MG63 (cell line): ENCODE measurements at regions not wholly inside any gene's neighbourhood (a gene's known extent, or its start where the extent isn't known, plus 50 kb on each side); places are given as distances from the start of the nearest gene placed in this dataset.
"Not testable (repeated sequence)": the region's sequence is repeated elsewhere in the genome, so short reads cannot be mapped to it uniquely, and the experiment has no call there.

Experiments
- DNase-seq: peaks from one replicate; pipeline ENCODE4 v3.0.0-alpha.2; 2020
- H3K27me3 ChIP-seq: fragments of 250-450 bp; sonication (Bioruptor Pico); 2 replicates; pipeline ENCODE4 v1.5.1; 2020; ENCODE audit warnings: mild to moderate bottlenecking, moderate library complexity
- H3K36me3 ChIP-seq: fragments of 250-450 bp; sonication (Bioruptor Pico); 2 replicates; pipeline ENCODE4 v1.5.1; 2020; ENCODE audit warnings: mild to moderate bottlenecking, moderate library complexity
- H3K4me3 ChIP-seq: fragments of 250-450 bp; sonication (Bioruptor Pico); 2 replicates; pipeline ENCODE4 v1.5.1; 2020; ENCODE audit warnings: mild to moderate bottlenecking, moderate library complexity
- H3K9me3 ChIP-seq: fragments of 250-450 bp; sonication (Bioruptor Pico); 2 replicates; pipeline ENCODE4 v1.5.1; 2020; ENCODE audit warnings: mild to moderate bottlenecking, moderate library complexity

- no peaks in the 10 kb centered on the region for H3K36me3 ChIP-seq
- no peak overlapping the region for H3K4me3 ChIP-seq
- no peaks in the 10 kb centered on the region for H3K27me3 ChIP-seq
- no peak for DNase-seq
- H3K9me3 ChIP-seq, result no peaks in the 10 kb centered on the region
These were observed 220.7 kb upstream of the NOX3 start for GRCh38 chr6:155676346-155676745.

GRCh38 chr6:155670655-155671054 is 215.0 kb upstream of the NOX3 start:
- Histone ChIP-seq H3K36me3 (no peaks in the 10 kb centered on the region), H3K27me3 (no peaks in the 10 kb centered on the region), H3K9me3 (no peaks in the 10 kb centered on the region), H3K4me3 (no peak overlapping the region)
- no peak for DNase-seq

GRCh38 chr6:155660251-155660977 is 204.8 kb upstream of the NOX3 start:
- Histone ChIP-seq H3K9me3 (no peaks in the 10 kb centered on the region), H3K4me3 (no peak overlapping the region), H3K36me3 (no peaks in the 10 kb centered on the region), H3K27me3 (no peaks in the 10 kb centered on the region)
- DNase-seq, result no peak

- H3K4me3 ChIP-seq, result no peak overlapping the region
- no peak for DNase-seq
- H3K36me3 ChIP-seq, result no peaks in the 10 kb centered on the region
These were observed 200.4 kb upstream of the NOX3 start for GRCh38 chr6:155656024-155656423.

GRCh38 chr6:155654474-155654873 is 198.8 kb upstream of the NOX3 start:
- H3K36me3 ChIP-seq, result no peaks in the 10 kb centered on the region
- DNase-seq, result no peak
- H3K27me3 ChIP-seq, result no peaks in the 10 kb centered on the region
- H3K9me3 ChIP-seq, result no peaks in the 10 kb centered on the region
- no peak overlapping the region for H3K4me3 ChIP-seq

More at GRCh38 chr6:155656024-155656423, 200.4 kb upstream of the NOX3 start:
- Histone ChIP-seq H3K27me3 (no peaks in the 10 kb centered on the region), H3K9me3 (no peaks in the 10 kb centered on the region)

- H3K36me3 ChIP-seq, result no peaks in the 10 kb centered on the region
- no peak overlapping the region for H3K4me3 ChIP-seq
- no peaks in the 10 kb centered on the region for H3K27me3 ChIP-seq
- H3K9me3 ChIP-seq, result no peaks in the 10 kb centered on the region
- no peak for DNase-seq
These were observed 192.7 kb upstream of the NOX3 start for GRCh38 chr6:155648301-155648700.

GRCh38 chr6:155647354-155647753 is 191.7 kb upstream of the NOX3 start:
- no peaks in the 10 kb centered on the region for H3K36me3 ChIP-seq
- H3K4me3 ChIP-seq, result no peak overlapping the region
- H3K9me3 ChIP-seq, result no peaks in the 10 kb centered on the region
- no peak for DNase-seq
- H3K27me3 ChIP-seq, result no peaks in the 10 kb centered on the region

GRCh38 chr6:155646443-155646842 is 190.8 kb upstream of the NOX3 start:
- Histone ChIP-seq H3K9me3 (peaks cover 2% of the 10 kb centered on the region; the same call in 1 of the 2 replicates), H3K4me3 (no peak overlapping the region), H3K36me3 (no peaks in the 10 kb centered on the region), H3K27me3 (no peaks in the 10 kb centered on the region)
- peak; percentile 25 for DNase-seq

GRCh38 chr6:155645325-155645724 is 189.7 kb upstream of the NOX3 start:
- Histone ChIP-seq H3K4me3 (no peak overlapping the region), H3K36me3 (no peaks in the 10 kb centered on the region), H3K9me3 (peaks cover 4% of the 10 kb centered on the region; the same call in 1 of the 2 replicates), H3K27me3 (no peaks in the 10 kb centered on the region)
- no peak for DNase-seq

- Histone ChIP-seq H3K36me3 (no peaks in the 10 kb centered on the region), H3K9me3 (peaks cover 4% of the 10 kb centered on the region; the same call in 1 of the 2 replicates), H3K27me3 (no peaks in the 10 kb centered on the region), H3K4me3 (no peak overlapping the region)
- no peak for DNase-seq
These were observed 186.0 kb upstream of the NOX3 start for GRCh38 chr6:155641603-155642002.

- Histone ChIP-seq H3K27me3 (no peaks in the 10 kb centered on the region), H3K4me3 (no peak overlapping the region), H3K9me3 (peaks cover 4% of the 10 kb centered on the region; the same call in 1 of the 2 replicates), H3K36me3 (no peaks in the 10 kb centered on the region)
- no peak for DNase-seq
These were observed 182.6 kb upstream of the NOX3 start for GRCh38 chr6:155638200-155638599.

GRCh38 chr6:155635416-155635815 is 179.8 kb upstream of the NOX3 start:
- no peaks in the 10 kb centered on the region for H3K36me3 ChIP-seq
- H3K9me3 ChIP-seq, result no peaks in the 10 kb centered on the region
- no peak for DNase-seq

GRCh38 chr6:155630085-155630484 is 174.4 kb upstream of the NOX3 start:
- no peaks in the 10 kb centered on the region for H3K36me3 ChIP-seq
- no peaks in the 10 kb centered on the region for H3K9me3 ChIP-seq
- DNase-seq, result no peak
- no peaks in the 10 kb centered on the region for H3K27me3 ChIP-seq
- no peak overlapping the region for H3K4me3 ChIP-seq

More at GRCh38 chr6:155635416-155635815, 179.8 kb upstream of the NOX3 start:
- Histone ChIP-seq H3K27me3 (no peaks in the 10 kb centered on the region), H3K4me3 (no peak overlapping the region)

GRCh38 chr6:155629652-155630051 is 174.0 kb upstream of the NOX3 start:
- DNase-seq, result no peak
- Histone ChIP-seq H3K36me3 (no peaks in the 10 kb centered on the region), H3K9me3 (no peaks in the 10 kb centered on the region), H3K4me3 (no peak overlapping the region), H3K27me3 (no peaks in the 10 kb centered on the region)

- DNase-seq, result no peak
- Histone ChIP-seq H3K4me3 (no peak overlapping the region), H3K9me3 (no peaks in the 10 kb centered on the region), H3K36me3 (no peaks in the 10 kb centered on the region), H3K27me3 (no peaks in the 10 kb centered on the region)
These were observed 172.7 kb upstream of the NOX3 start for GRCh38 chr6:155628306-155628705.

- H3K9me3 ChIP-seq, DNase-seq, H3K27me3 ChIP-seq, H3K36me3 ChIP-seq, H3K4me3 ChIP-seq: not testable (repeated sequence)
These were observed 172.1 kb upstream of the NOX3 start for GRCh38 chr6:155627722-155628212.

GRCh38 chr6:155623450-155624178 is 168.0 kb upstream of the NOX3 start:
- no peaks in the 10 kb centered on the region for H3K36me3 ChIP-seq
- H3K27me3 ChIP-seq, result no peaks in the 10 kb centered on the region
- no peak for DNase-seq
- no peak overlapping the region for H3K4me3 ChIP-seq
- H3K9me3 ChIP-seq, result no peaks in the 10 kb centered on the region

GRCh38 chr6:155614606-155615005 is 159.0 kb upstream of the NOX3 start:
- no peaks in the 10 kb centered on the region for H3K36me3 ChIP-seq
- peaks cover 4% of the 10 kb centered on the region; the same call in 1 of the 2 replicates for H3K9me3 ChIP-seq
- no peak for DNase-seq
- H3K4me3 ChIP-seq, result no peak overlapping the region
- no peaks in the 10 kb centered on the region for H3K27me3 ChIP-seq
